A673 (cell line): ENCODE measurements at regions not wholly inside any gene's neighbourhood (a gene's known extent, or its start where the extent isn't known, plus 50 kb on each side); places are given as distances from the start of the nearest gene placed in this dataset.

Experiments
- CTCF ChIP-seq: fragments of 300-800, 200-600 bp; sonication (generic); conservative IDR thresholded peaks from 2 replicates; pipeline ENCODE4 v1.5.1; 2017; ENCODE audit warnings: low read depth, mild to moderate bottlenecking, antibody characterized with exemption, low read length, moderate library complexity, mixed read lengths
- EZH2 ChIP-seq: fragments of 200-600 bp; sonication (generic); IDR thresholded peaks from 2 replicates; pipeline ENCODE4 v1.6.1; 2017; ENCODE audit warnings: borderline replicate concordance, low read depth, mild to moderate bottlenecking, mixed read lengths, antibody characterized with exemption, low read length; ENCODE audit not compliant: poor library complexity, severe bottlenecking

- no peak for TF ChIP-seq CTCF
- no peak for TF ChIP-seq EZH2
These were observed 200.1 kb downstream of the DAD1 start for GRCh38 chr14:22388669-22389595.
